SW 1271 (cell line): ENCODE measurements at regions not wholly inside any gene's neighbourhood (a gene's known extent, or its start where the extent isn't known, plus 50 kb on each side); places are given as distances from the start of the nearest gene placed in this dataset.
"Not testable (repeated sequence)": the region's sequence is repeated elsewhere in the genome, so short reads cannot be mapped to it uniquely, and the experiment has no call there.

ENCODE experiments used
- DNase-seq, 2 experiments: peaks; one replicate each; lab custom pipeline; 2025; lab: John Stamatoyannopoulos, UW

- DNase-seq, result not testable (repeated sequence)
Measured at GRCh38 chr4:30589669-30590068, 130.5 kb upstream of the PCDH7 start.

GRCh38 chr4:30600246-30601017 lies 119.7 kb upstream of the PCDH7 start:
- no peak for DNase-seq

- no peak for DNase-seq
Measured at GRCh38 chr4:30601070-30601865, 118.9 kb upstream of the PCDH7 start.

- no peak for DNase-seq
Measured at GRCh38 chr4:30605616-30606190, 114.5 kb upstream of the PCDH7 start.

GRCh38 chr4:30610361-30610760 lies 109.8 kb upstream of the PCDH7 start:
- DNase-seq, result no peak

GRCh38 chr4:30614771-30615170 lies 105.4 kb upstream of the PCDH7 start:
- DNase-seq, result no peak

- no peak for DNase-seq
Measured at GRCh38 chr4:30616942-30617646, 103.1 kb upstream of the PCDH7 start.

GRCh38 chr4:30617836-30618235 lies 102.3 kb upstream of the PCDH7 start:
- DNase-seq, result no peak

GRCh38 chr4:30619679-30620078 lies 100.5 kb upstream of the PCDH7 start:
- no peak for DNase-seq

GRCh38 chr4:30620711-30621110 lies 99.5 kb upstream of the PCDH7 start:
- DNase-seq, result no peak

- DNase-seq, result no peak
Measured at GRCh38 chr4:30630431-30630830, 89.7 kb upstream of the PCDH7 start.

- DNase-seq, result no peak
Measured at GRCh38 chr4:30632751-30633150, 87.4 kb upstream of the PCDH7 start.

- DNase-seq, result no peak
Measured at GRCh38 chr4:30641345-30641744, 78.8 kb upstream of the PCDH7 start.

- no peak for DNase-seq
Measured at GRCh38 chr4:30642567-30642966, 77.6 kb upstream of the PCDH7 start.

- no peak for DNase-seq
Measured at GRCh38 chr4:30653291-30653690, 66.9 kb upstream of the PCDH7 start.

- DNase-seq, result no peak
Measured at GRCh38 chr4:30656828-30657227, 63.3 kb upstream of the PCDH7 start.

- DNase-seq, result no peak
Measured at GRCh38 chr4:30667919-30668318, 52.2 kb upstream of the PCDH7 start.

- no peak for DNase-seq
Measured at GRCh38 chr4:30670206-30670605, 50.0 kb upstream of the PCDH7 start.
